ENCODE measurements at regions not wholly inside any gene's neighbourhood (a gene's known extent, or its start where the extent isn't known, plus 50 kb on each side); places are given as distances from the start of the nearest gene placed in this dataset.

- Mint-ChIP-seq H3K4me3 (no peak overlapping the region), H3K27ac (peak overlapping the region in 1 of 3 experiments; percentile 23; a peak in 1 of 7 replicates), H3K27me3 (ENCODE audit: low read depth) (peaks cover 2% of the 10 kb centered on the region; the same call in 1 of the 2 replicates), H3K4me1 (peaks cover 21 to 43% of the 10 kb centered on the region in 2 experiments), H3K36me3 (ENCODE audit: insufficient read depth in 1 of 3, low read depth in 3 of 3) (no peaks in the 10 kb centered on the region), H3K9me3 (no peaks in the 10 kb centered on the region)
- no peak overlapping the region for H2BK15ac ChIP-seq (ENCODE audit: low read depth, low read length)
- H2BK5ac ChIP-seq (ENCODE audit: insufficient read length, low read length), result no peak overlapping the region
- H3K79me2 ChIP-seq (ENCODE audit: insufficient read depth, low read length), result no peaks in the 10 kb centered on the region
- no peak overlapping the region for H3K56ac ChIP-seq (ENCODE audit: insufficient read length, low read depth, low read length)
- H2AK5ac ChIP-seq (ENCODE audit: insufficient read length, low read length), result no peak overlapping the region
- peaks cover 10% of the 10 kb centered on the region for H3K4me1 ChIP-seq (ENCODE audit: insufficient read depth, low read length)
- no peak overlapping the region for H2AFZ ChIP-seq (ENCODE audit: low read length)
- WGBS (ENCODE audit: extremely low coverage, insufficient read length, low lambda C conversion rate), result no CpG with 5 or more reads among the region's 11 CpGs
- no peaks in the 10 kb centered on the region for H4K20me1 ChIP-seq (ENCODE audit: control insufficient read depth, insufficient read depth, insufficient read length)
- H3K9ac ChIP-seq (ENCODE audit: extremely low read depth, insufficient read length, low read length), result no peak overlapping the region
- no peaks in the 10 kb centered on the region for H3K9me3 ChIP-seq (ENCODE audit: control insufficient read depth, low read depth, low read length)
- no peak overlapping the region for H4K5ac ChIP-seq (ENCODE audit: insufficient read length, low read depth, low read length)
- no peaks in the 10 kb centered on the region for H3K79me1 ChIP-seq (ENCODE audit: insufficient read depth, low read depth, low read length, poor library complexity, severe bottlenecking)
- TF ChIP-seq CTCF (conservative IDR thresholded peaks at IDR 0.05), result no peak
- H3K23ac ChIP-seq (ENCODE audit: insufficient read length, low read depth, low read length), result no peak overlapping the region
- no peaks in the 10 kb centered on the region for H3K23me2 ChIP-seq (ENCODE audit: insufficient read length, low read depth, low read length, poor library complexity, severe bottlenecking)
- H2BK20ac ChIP-seq (ENCODE audit: low read depth, low read length, poor library complexity, severe bottlenecking), result peak overlapping the region; percentile 27
- H2BK12ac ChIP-seq (ENCODE audit: insufficient read length, low read depth, low read length), result no peak overlapping the region
- no peak for DNase-seq
- H3T11ph ChIP-seq (ENCODE audit: low read length), result no peak overlapping the region
- no peak overlapping the region for H3K14ac ChIP-seq (ENCODE audit: insufficient read depth, low read length)
- H3K4me2 ChIP-seq (ENCODE audit: insufficient read depth, insufficient read length, low read length), result no peak overlapping the region
- no peak overlapping the region for H4K91ac ChIP-seq (ENCODE audit: insufficient read length, low read depth, low read length)
- no peaks in the 10 kb centered on the region; the same call in 1 of the 2 replicates for H3K27me3 ChIP-seq (ENCODE audit: insufficient read depth, low read length)
- no peak overlapping the region for H3K18ac ChIP-seq (ENCODE audit: insufficient read length, low read depth, low read length)
- H2BK120ac ChIP-seq (ENCODE audit: low read depth, low read length, poor library complexity, severe bottlenecking), result no peak overlapping the region
- no peak overlapping the region for H3K4ac ChIP-seq (ENCODE audit: low read depth, low read length)
- H4K8ac ChIP-seq (replicated peaks; ENCODE audit: insufficient read length, low read depth, low read length), result no peak overlapping the region
- H3K27ac ChIP-seq (ENCODE audit: insufficient read length, low read depth, low read length), result no peak overlapping the region
These were observed 348.4 kb upstream of the FAT1 start for GRCh38 chr4:187071946-187072600.
